ENCODE measurements at regions not wholly inside any gene's neighbourhood (a gene's known extent, or its start where the extent isn't known, plus 50 kb on each side); places are given as distances from the start of the nearest gene placed in this dataset.

DNA sequence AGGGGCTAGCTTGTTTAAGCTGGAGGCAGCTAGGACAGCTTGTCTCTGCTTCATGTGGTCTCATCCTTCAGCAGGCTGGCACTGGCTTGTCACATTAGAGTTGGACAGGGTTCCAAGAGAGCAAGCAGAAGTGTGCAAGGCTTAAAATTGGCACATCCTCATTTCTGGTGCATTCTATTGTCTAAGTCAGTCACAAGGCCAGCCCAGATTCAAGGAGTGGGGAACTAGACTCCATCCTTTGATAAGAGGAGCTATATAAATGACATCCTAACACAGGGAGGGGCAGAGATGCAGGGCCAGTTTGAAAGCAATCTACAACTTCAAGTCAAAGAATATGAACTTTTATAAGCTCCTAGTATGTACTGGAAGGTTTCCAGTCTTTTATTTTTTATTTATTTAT, 313.2 kb downstream of the PTTG2 start:
- in situ Hi-C loops (cut with HindIII; ENCODE audit: low sequenced_read_pairs) = no loop called here
- DNase-seq (ENCODE audit: low spot score) = no peak

DNA sequence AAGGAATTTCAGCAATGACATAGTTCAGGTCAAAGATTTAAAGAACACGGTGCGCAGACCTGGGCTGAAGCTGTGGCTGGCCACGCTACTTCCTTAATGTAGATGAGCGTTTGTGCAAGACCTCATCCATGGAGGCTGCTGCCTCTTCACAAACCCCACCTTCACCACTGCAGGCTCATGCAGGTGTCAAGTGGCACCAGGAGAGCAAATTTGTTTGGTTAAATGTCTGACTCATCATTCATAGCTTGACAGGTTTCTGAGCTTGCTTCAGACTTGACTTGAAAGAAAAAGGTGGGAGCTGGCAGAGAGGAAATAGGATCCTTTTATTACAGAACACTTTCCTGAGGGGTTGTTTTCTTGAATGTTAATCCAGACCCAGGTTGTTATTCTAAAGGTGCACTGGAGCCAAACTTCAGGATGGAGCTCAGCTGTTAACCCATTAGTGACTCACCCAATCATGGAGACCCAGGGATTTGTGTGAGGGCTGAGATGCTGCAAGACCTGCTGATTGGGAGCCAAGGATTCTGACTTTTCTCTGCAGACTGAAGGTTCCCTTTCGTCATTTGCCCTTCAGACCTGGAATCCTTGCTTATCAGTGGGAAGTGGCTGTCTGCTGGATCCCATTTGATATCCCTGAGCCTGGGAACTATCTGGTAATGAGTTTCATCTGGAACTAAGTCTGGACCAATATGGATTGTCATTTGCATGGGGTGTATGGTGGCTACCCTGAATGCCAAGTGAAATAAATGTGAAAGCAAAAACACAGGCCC, 315.3 kb downstream of the PTTG2 start:
- in situ Hi-C loops (cut with HindIII; ENCODE audit: low sequenced_read_pairs) = no loop called here

GRCh38 chr4:38278255-38278654, 318.1 kb downstream of the PTTG2 start:
- DNase-seq (ENCODE audit: low spot score) = no peak
- in situ Hi-C loops (cut with HindIII; ENCODE audit: low sequenced_read_pairs) = no loop called here

More for the DNA sequence above, 315.3 kb downstream of the PTTG2 start:
- no peak for DNase-seq (ENCODE audit: low spot score)

DNA sequence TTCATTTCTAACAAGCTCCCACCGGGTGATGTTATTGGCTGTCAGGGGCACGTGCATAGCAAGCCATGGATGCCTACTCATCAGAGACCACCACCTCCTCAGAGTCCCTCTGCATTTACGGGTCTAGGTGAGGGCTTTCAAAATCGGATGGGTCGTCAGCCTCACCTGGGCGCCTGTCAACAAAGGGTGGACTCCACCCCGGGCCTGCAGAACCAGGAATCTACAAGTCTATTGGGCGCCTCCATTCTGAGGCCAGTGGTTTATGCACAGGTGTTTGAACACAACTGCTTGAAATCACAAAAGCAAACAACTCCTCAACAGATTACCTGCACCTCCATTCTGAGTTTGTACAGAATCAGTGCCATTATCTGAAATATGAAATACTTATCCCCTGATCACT, 318.9 kb downstream of the PTTG2 start:
- DNase-seq (ENCODE audit: low spot score) = no peak
- in situ Hi-C loops (cut with HindIII; ENCODE audit: low sequenced_read_pairs) = no loop called here

- in situ Hi-C loops (cut with HindIII; ENCODE audit: low sequenced_read_pairs) = no loop called here
- DNase-seq (ENCODE audit: low spot score) = no peak
Observed at GRCh38 chr4:38279650-38280322, 319.6 kb downstream of the PTTG2 start.

DNA sequence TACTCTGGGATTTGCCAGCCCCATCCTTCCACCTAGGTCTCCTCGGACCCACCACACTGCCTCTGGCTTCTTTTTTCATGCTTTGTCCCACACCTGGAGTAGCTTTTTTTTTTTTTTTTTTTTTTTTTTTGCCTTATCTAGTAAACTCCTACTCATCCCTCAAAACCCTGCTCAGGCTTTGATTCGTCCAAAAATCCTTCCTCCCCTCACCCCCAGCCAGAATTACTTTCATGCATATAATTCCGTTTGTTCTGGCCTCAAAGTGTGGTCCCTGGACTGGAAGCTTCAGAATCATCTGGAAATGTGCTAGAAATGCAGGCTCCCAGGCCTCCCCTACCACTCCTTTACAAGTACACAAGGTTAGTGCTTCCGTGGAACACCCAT, 320.1 kb downstream of the PTTG2 start:
- in situ Hi-C loops (cut with HindIII; ENCODE audit: low sequenced_read_pairs) = no loop called here
- no peak for DNase-seq (ENCODE audit: low spot score)

GRCh38 chr4:38281371-38282071, 321.3 kb downstream of the PTTG2 start:
- DNase-seq (ENCODE audit: low spot score) = no peak
- in situ Hi-C loops (cut with HindIII; ENCODE audit: low sequenced_read_pairs) = no loop called here

GRCh38 chr4:38283724-38284123, 323.5 kb downstream of the PTTG2 start:
- no peak for DNase-seq (ENCODE audit: low spot score)
- in situ Hi-C loops (cut with HindIII; ENCODE audit: low sequenced_read_pairs) = no loop called here

GRCh38 chr4:38284294-38285030, 324.3 kb downstream of the PTTG2 start:
- no peak for DNase-seq (ENCODE audit: low spot score)
- in situ Hi-C loops (cut with HindIII; ENCODE audit: low sequenced_read_pairs) = no loop called here

DNA sequence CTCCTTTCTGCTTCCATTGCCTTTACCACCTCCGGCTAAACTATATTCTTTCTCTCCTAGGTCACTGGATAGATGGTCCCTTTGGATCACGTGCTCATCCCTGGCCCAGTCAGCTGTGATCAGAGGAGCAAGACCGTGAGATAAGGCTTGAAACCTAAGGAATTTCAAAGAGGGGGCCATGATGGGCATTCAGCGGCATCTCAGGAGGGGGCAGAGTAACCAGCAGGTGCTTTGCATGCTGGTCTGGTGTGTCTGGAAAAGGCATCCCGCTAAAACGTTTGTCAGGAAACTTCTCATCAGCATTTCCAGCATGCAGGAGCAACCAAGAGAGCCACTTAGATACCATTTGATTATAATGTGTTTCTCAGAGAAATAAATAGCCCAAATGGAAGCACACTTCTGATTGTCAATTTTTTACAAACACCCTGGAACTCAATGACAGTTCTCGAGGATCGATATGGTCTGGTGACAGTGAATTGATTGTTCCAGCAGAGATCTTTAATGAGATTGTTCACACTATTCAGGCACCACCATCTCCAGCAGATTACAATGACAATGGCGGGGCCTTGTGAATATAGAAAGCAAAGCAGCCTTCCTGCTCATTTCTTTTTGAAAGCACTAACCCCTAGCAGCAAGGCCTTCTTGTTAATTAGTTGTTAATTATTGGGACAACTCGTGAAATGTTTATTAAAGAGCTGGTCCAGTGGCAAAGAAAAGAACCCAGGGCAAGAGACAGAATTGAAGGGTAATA, 327.1 kb downstream of the PTTG2 start:
- in situ Hi-C loops (cut with HindIII; ENCODE audit: low sequenced_read_pairs) = no loop called here
- no peak for DNase-seq (ENCODE audit: low spot score)

- no peak for DNase-seq (ENCODE audit: low spot score)
- in situ Hi-C loops (cut with HindIII; ENCODE audit: low sequenced_read_pairs) = no loop called here
Observed at GRCh38 chr4:38289553-38289952, 329.4 kb downstream of the PTTG2 start.

DNA sequence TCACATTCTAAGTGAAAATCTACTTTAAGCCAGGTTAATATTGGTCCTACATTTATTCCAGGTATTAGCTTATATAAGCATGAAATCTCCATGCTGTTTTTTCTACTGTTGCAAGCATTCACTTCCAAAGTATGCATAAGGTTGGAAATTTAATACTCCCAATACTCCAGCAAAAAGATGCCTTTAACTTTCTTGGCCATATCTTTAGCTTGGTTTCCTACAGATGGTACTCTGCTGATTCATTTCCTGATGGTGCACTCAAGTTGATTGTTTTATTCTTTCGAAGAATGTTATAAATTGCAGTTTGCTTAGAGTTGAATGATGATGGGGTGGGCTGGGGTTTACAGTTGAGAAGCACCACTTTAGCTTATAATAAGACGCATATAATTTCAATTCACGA, 330.2 kb downstream of the PTTG2 start:
- no peak for DNase-seq (ENCODE audit: low spot score)
- in situ Hi-C loops (cut with HindIII; ENCODE audit: low sequenced_read_pairs) = no loop called here

GRCh38 chr4:38290914-38291313, 330.7 kb downstream of the PTTG2 start:
- in situ Hi-C loops (cut with HindIII; ENCODE audit: low sequenced_read_pairs) = no loop called here
- DNase-seq (ENCODE audit: low spot score) = no peak

DNA sequence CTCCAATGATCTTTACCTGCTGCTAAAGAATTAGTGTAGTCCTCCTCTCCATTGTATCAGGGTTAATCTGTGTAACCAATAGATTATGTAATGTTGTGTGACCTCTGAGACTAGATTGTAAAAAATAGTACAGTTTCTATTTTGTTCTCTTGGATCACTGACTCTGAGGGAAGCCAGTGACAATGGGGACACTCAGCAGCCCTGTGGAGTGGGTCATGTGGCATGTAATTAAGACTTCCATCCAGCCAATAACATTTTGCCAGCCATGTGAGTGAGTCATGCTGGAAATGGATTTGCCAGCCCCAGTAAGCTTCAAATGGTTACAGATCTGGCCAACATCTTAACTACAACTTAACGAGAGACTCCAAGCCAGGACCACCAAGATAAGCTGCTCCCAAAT, 332.3 kb downstream of the PTTG2 start:
- in situ Hi-C loops (cut with HindIII; ENCODE audit: low sequenced_read_pairs) = no loop called here
- DNase-seq (ENCODE audit: low spot score) = no peak

- in situ Hi-C loops (cut with HindIII; ENCODE audit: low sequenced_read_pairs) = no loop called here
- DNase-seq (ENCODE audit: low spot score) = no peak
Observed at GRCh38 chr4:38294238-38294637, 334.0 kb downstream of the PTTG2 start.

- in situ Hi-C loops (cut with HindIII; ENCODE audit: low sequenced_read_pairs) = no loop called here
- no peak for DNase-seq (ENCODE audit: low spot score)
Observed at GRCh38 chr4:38297061-38297460, 336.9 kb downstream of the PTTG2 start.

- DNase-seq (ENCODE audit: low spot score) = no peak
- in situ Hi-C loops (cut with HindIII; ENCODE audit: low sequenced_read_pairs) = no loop called here
Observed at GRCh38 chr4:38298868-38299713, 338.9 kb downstream of the PTTG2 start.

DNA sequence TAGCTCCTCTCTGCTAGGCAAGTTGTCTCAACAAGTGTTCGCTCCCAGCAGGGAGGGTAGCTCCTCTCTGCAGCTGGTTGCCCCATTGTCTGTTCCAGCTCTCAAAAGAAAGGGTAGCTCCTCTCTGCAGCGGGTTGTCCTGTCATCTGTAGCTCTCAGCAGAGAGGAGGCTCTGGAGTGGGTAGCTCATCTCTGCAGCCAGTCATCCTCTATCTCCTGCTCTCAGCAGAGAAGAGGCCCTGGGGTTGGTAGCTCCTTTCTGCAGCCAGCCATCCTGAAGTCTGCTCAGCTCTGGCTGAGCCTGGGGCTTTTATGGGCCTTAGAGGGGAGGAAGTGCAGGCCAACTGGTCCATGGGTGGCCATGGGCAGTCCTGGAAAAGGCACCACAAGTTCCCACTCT, 342.7 kb downstream of the PTTG2 start:
- in situ Hi-C loops (cut with HindIII; ENCODE audit: low sequenced_read_pairs) = no loop called here

More for the DNA sequence above, 342.7 kb downstream of the PTTG2 start:
- DNase-seq (ENCODE audit: low spot score) = no peak
